H1 (cell line): ENCODE measurements at regions not wholly inside any gene's neighbourhood (a gene's known extent, or its start where the extent isn't known, plus 50 kb on each side); places are given as distances from the start of the nearest gene placed in this dataset.

Experiments
- CTBP2 ChIP-seq: IDR thresholded peaks from 2 replicates; pipeline ENCODE4 v1.7.0; 2011; ENCODE audit warnings: borderline replicate concordance, mild to moderate bottlenecking, moderate library complexity, mixed read lengths, low read length; ENCODE audit not compliant: insufficient read depth, insufficient read length
- CTCF ChIP-seq, 3 experiments: IDR thresholded peaks; 1 replicate in 2 of 3; 2 replicates in 1 of 3; pipeline versions ENCODE4 v1.5.1 to v1.6.1; 2011; ENCODE audit warnings: low read length in 3 of 3, mild to moderate bottlenecking in 3 of 3, inconsistent platforms in 2 of 3, low read depth in 1 of 3, moderate library complexity in 1 of 3; ENCODE audit not compliant: insufficient read depth in 1 of 3; ENCODE audit errors: control extremely low read depth in 1 of 3
- E2F6 ChIP-seq: IDR thresholded peaks from 2 replicates; pipeline ENCODE4 v1.6.1; 2012; ENCODE audit warnings: inconsistent platforms
- POLR2A ChIP-seq, 2 experiments: IDR thresholded peaks; 1 replicate in 1 of 2; 2 replicates in 1 of 2; pipeline ENCODE4 v1.6.1; 2011; ENCODE audit warnings: low read depth in 2 of 2, low read length in 2 of 2, mild to moderate bottlenecking in 2 of 2; ENCODE audit errors: control extremely low read depth in 1 of 2
- POLR2AphosphoS5 ChIP-seq: IDR thresholded peaks from 2 replicates; pipeline ENCODE4 v1.6.1; 2011; ENCODE audit warnings: low read depth, low read length
- SIX5 ChIP-seq: IDR thresholded peaks from 2 replicates; pipeline ENCODE4 v1.6.1; 2011; ENCODE audit warnings: mild to moderate bottlenecking, low read depth, low read length
- SP1 ChIP-seq: IDR thresholded peaks from 2 replicates; pipeline ENCODE4 v1.6.1; 2011; ENCODE audit warnings: low read depth, low read length

GRCh38 chr1:5622412-5622811 lies 369.8 kb downstream of the NPHP4 start:
- TF ChIP-seq CTCF (IDR thresholded peaks at IDR 0.05; ENCODE audit: control extremely low read depth in 1 of 3, insufficient read depth in 1 of 3, low read depth in 1 of 3, low read length in 3 of 3) = no peak
- TF ChIP-seq POLR2A (IDR thresholded peaks at IDR 0.05; ENCODE audit: control extremely low read depth in 1 of 2, low read depth in 2 of 2, low read length in 2 of 2) = no peak
- no peak for TF ChIP-seq SP1
- TF ChIP-seq E2F6 = no peak
- no peak for TF ChIP-seq POLR2AphosphoS5
- TF ChIP-seq CTBP2 = no peak
- TF ChIP-seq SIX5 = no peak
